SK-N-MC (cell line): ENCODE measurements at regions not wholly inside any gene's neighbourhood (a gene's known extent, or its start where the extent isn't known, plus 50 kb on each side); places are given as distances from the start of the nearest gene placed in this dataset.

Experiments used
- EZH2 ChIP-seq: fragments of 200-600 bp; sonication (generic); IDR thresholded peaks from one replicate; pipeline ENCODE4 v1.6.1; 2017; ENCODE audit warnings: antibody characterized with exemption
- POLR2AphosphoS5 ChIP-seq: IDR thresholded peaks from 2 replicates; pipeline ENCODE4 v1.6.1; 2012; ENCODE audit warnings: mild to moderate bottlenecking, low read depth, low read length, borderline replicate concordance

DNA sequence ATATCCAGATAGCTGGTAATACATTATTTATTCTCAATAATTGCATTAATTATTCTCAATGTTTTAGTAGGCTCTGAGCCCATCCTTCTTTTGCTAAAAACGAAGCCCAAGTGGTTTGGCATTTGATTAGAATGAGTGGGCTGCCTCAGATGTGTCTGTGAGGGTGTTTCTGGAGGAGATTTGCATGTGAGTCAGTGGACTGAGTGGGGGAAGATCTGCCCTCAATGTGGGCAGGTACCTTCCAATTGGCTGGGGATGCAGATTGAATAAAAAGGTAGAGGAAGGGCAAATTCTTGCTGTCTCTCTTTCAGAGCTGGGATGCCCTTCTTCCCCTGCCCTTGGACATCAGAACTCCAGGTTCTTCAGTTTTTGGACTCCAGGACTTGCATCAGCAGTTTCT, 290.6 kb upstream of the SMIM30 start:
- TF ChIP-seq POLR2AphosphoS5 (no peak), EZH2 (no peak)
